Chondrocyte (in vitro differentiated cells): ENCODE measurements at regions not wholly inside any gene's neighbourhood (a gene's known extent, or its start where the extent isn't known, plus 50 kb on each side); places are given as distances from the start of the nearest gene placed in this dataset.
"Not testable (repeated sequence)": the region's sequence is repeated elsewhere in the genome, so short reads cannot be mapped to it uniquely, and the experiment has no call there.

ENCODE experiments used
- DNase-seq: peaks from one replicate; pipeline ENCODE4 v3.0.0; 2021; ENCODE audit warnings: mixed read lengths, low spot score
- H3K27ac Mint-ChIP-seq: one replicate; pipeline ENCODE4 v1.8.0; 2021; ENCODE audit warnings: mild to moderate bottlenecking, moderate library complexity, mixed read lengths; ENCODE audit not compliant: unreplicated experiment
- H3K27me3 Mint-ChIP-seq: 2 replicates; pipeline ENCODE4 v1.8.0; 2021; ENCODE audit warnings: low read depth, mixed read lengths
- H3K36me3 Mint-ChIP-seq: 2 replicates; pipeline ENCODE4 v1.8.0; 2021; ENCODE audit warnings: low read depth, mixed read lengths
- H3K4me1 Mint-ChIP-seq: 2 replicates; pipeline ENCODE4 v1.8.0; 2021; ENCODE audit warnings: low read depth, mild to moderate bottlenecking, mixed read lengths
- H3K4me3 Mint-ChIP-seq: one replicate; pipeline ENCODE4 v1.8.0; 2021; ENCODE audit warnings: mild to moderate bottlenecking, moderate library complexity, mixed read lengths; ENCODE audit not compliant: unreplicated experiment
- H3K9me3 Mint-ChIP-seq: 2 replicates; pipeline ENCODE4 v1.8.0; 2021; ENCODE audit warnings: low read depth, mixed read lengths
- TF ChIP-seq, protein P1 (sequence below): fragments of 200-600 bp; sonication (generic); IDR thresholded peaks from 2 replicates; pipeline ENCODE4 v1.5.0; 2021; ENCODE audit warnings: antibody characterized with exemption, mild to moderate bottlenecking, moderate library complexity

DNA sequence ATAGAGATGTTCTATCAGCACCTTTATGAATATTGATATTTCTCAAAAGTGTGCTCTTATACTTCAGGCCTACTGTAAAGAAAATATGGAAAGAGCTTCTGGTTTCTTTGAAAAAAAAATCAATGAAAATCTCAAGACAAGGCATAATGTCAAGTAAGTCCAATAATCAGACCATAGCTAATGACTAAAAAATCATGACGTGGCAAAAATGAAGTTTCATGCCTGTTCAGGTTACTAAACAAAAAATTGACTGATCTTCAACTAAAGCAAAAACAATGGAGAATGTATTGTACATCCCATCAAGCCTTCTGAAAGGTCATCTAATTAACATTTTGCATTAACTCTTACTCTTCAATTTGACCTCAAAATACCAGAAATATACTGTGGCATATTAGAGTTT lies 824.4 kb downstream of the EPHA4 start:
- Mint-ChIP-seq H3K36me3 (peaks cover 4% of the 10 kb centered on the region), H3K9me3 (peaks cover 6% of the 10 kb centered on the region), H3K27ac (no peak overlapping the region), H3K4me3 (no peak overlapping the region), H3K4me1 (no peaks in the 10 kb centered on the region), H3K27me3 (no peaks in the 10 kb centered on the region)
- TF ChIP-seq, protein P1, sequence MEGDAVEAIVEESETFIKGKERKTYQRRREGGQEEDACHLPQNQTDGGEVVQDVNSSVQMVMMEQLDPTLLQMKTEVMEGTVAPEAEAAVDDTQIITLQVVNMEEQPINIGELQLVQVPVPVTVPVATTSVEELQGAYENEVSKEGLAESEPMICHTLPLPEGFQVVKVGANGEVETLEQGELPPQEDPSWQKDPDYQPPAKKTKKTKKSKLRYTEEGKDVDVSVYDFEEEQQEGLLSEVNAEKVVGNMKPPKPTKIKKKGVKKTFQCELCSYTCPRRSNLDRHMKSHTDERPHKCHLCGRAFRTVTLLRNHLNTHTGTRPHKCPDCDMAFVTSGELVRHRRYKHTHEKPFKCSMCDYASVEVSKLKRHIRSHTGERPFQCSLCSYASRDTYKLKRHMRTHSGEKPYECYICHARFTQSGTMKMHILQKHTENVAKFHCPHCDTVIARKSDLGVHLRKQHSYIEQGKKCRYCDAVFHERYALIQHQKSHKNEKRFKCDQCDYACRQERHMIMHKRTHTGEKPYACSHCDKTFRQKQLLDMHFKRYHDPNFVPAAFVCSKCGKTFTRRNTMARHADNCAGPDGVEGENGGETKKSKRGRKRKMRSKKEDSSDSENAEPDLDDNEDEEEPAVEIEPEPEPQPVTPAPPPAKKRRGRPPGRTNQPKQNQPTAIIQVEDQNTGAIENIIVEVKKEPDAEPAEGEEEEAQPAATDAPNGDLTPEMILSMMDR = no peak
- DNase-seq = no peak

DNA sequence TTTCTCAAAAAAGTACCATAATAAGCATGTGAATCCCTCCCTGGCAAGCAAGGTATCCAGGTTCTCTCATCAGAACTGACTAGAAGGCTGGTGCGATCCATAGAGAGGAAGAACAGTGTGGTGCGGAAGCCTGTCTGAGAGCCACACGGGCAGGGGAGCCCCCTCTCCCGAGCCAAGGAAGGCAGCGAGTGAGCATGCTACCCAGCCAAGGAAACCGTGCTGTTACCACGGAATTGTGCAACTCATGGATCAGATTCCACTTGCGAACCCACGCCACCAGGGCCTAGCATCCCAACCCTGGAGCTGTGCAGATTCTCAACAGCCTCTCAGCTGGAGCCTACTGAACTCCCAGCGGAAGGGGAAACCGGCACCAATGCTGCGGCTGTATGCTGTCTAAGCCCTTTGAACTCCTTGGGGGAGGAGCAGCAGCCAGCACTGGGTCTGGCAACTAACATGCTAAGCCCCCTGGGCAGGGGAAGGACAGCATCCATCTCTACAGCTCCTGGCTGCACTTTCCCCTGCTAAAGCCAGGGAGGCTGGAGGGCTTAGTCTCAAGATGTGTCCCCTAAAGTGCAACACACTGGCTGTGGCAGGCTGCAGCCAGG lies 823.1 kb downstream of the EPHA4 start:
- Mint-ChIP-seq H3K4me3 (no peak overlapping the region), H3K36me3 (peaks cover 4% of the 10 kb centered on the region)
- peak; percentile 49 for DNase-seq

DNA sequence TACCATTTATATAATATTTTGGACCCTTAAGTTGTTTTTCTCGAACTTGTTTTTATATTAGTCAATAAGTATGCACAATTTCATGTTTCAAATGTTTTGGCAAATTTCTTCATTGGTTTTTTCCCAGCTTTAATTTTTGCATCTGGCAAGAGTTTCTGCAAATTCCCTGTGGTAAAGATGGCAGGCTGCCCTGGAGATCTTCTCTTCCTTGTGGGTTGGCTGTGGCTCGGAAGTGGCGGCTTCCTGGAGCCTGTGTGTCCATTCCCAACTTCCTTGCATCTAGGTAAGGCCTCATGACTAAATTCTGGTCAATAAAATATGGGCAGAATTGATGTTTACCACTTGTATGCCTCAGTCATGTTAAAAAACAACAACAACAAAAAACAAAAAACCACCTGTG lies 818.6 kb downstream of the EPHA4 start:
- H3K9me3 Mint-ChIP-seq = peaks cover 6% of the 10 kb centered on the region
- H3K27ac Mint-ChIP-seq = no peak overlapping the region
- no peak for DNase-seq
- H3K4me1 Mint-ChIP-seq = no peaks in the 10 kb centered on the region
- H3K36me3 Mint-ChIP-seq = peaks cover 4% of the 10 kb centered on the region
- TF ChIP-seq, protein P1 = no peak
- H3K27me3 Mint-ChIP-seq = no peaks in the 10 kb centered on the region
- no peak overlapping the region for H3K4me3 Mint-ChIP-seq

More for the DNA sequence above, 823.1 kb downstream of the EPHA4 start:
- H3K27ac Mint-ChIP-seq = no peak overlapping the region
- no peaks in the 10 kb centered on the region for H3K4me1 Mint-ChIP-seq
- H3K9me3 Mint-ChIP-seq = peaks cover 6% of the 10 kb centered on the region
- TF ChIP-seq, protein P1 = no peak
- H3K27me3 Mint-ChIP-seq = no peaks in the 10 kb centered on the region

- H3K9me3 Mint-ChIP-seq = no peaks in the 10 kb centered on the region
- peaks cover 1% of the 10 kb centered on the region for H3K27me3 Mint-ChIP-seq
- no peaks in the 10 kb centered on the region for H3K36me3 Mint-ChIP-seq
- no peak overlapping the region for H3K4me3 Mint-ChIP-seq
- H3K27ac Mint-ChIP-seq = no peak overlapping the region
- no peak for DNase-seq
- H3K4me1 Mint-ChIP-seq = no peaks in the 10 kb centered on the region
- TF ChIP-seq, protein P1 = no peak
Measured at GRCh38 chr2:220756653-220757052, 815.5 kb downstream of the EPHA4 start.

GRCh38 chr2:220758376-220758775 lies 813.7 kb downstream of the EPHA4 start:
- not testable (repeated sequence) for H3K4me1 Mint-ChIP-seq, H3K4me3 Mint-ChIP-seq, H3K27me3 Mint-ChIP-seq, DNase-seq, H3K36me3 Mint-ChIP-seq, H3K9me3 Mint-ChIP-seq, H3K27ac Mint-ChIP-seq

- peaks cover 4% of the 10 kb centered on the region for H3K27me3 Mint-ChIP-seq
- DNase-seq = no peak
Measured at GRCh38 chr2:220764171-220764570, 807.9 kb downstream of the EPHA4 start.

More at GRCh38 chr2:220764171-220764570, 807.9 kb downstream of the EPHA4 start:
- TF ChIP-seq, protein P1 = no peak
- H3K9me3 Mint-ChIP-seq = no peaks in the 10 kb centered on the region
- no peak overlapping the region for H3K27ac Mint-ChIP-seq
- no peaks in the 10 kb centered on the region for H3K36me3 Mint-ChIP-seq
- no peak overlapping the region for H3K4me3 Mint-ChIP-seq
- H3K4me1 Mint-ChIP-seq = no peaks in the 10 kb centered on the region
